SU-DHL-6 (cell line): ENCODE measurements at regions not wholly inside any gene's neighbourhood (a gene's known extent, or its start where the extent isn't known, plus 50 kb on each side); places are given as distances from the start of the nearest gene placed in this dataset.

Experiments
- CTCF ChIP-seq: fragments of 200-600 bp; sonication (generic); IDR thresholded peaks from one replicate; pipeline ENCODE4 v1.5.1; 2017; ENCODE audit warnings: antibody characterized with exemption, mild to moderate bottlenecking, low read length, moderate library complexity; ENCODE audit not compliant: insufficient read depth, poor library complexity, severe bottlenecking
- EZH2phosphoT487 ChIP-seq: fragments of 200-600 bp; sonication (generic), shearing (Covaris generic); conservative IDR thresholded peaks from 2 replicates; pipeline ENCODE4 v1.6.1; 2018; ENCODE audit warnings: mild to moderate bottlenecking, antibody characterized with exemption, low read length, moderate library complexity, mixed read lengths

GRCh38 chr3:104411757-104412156 lies 955.0 kb upstream of the ALCAM start:
- TF ChIP-seq CTCF (no peak), EZH2phosphoT487 (no peak)
